Suprapubic skin (tissue), 4 donors: ENCODE measurements at regions not wholly inside any gene's neighbourhood (a gene's known extent, or its start where the extent isn't known, plus 50 kb on each side); places are given as distances from the start of the nearest gene placed in this dataset.
"Not testable (repeated sequence)": the region's sequence is repeated elsewhere in the genome, so short reads cannot be mapped to it uniquely, and the experiment has no call there.

Experiments used
- DNase-seq, 2 donors: peaks; one replicate each; pipeline ENCODE4 v3.0.0-alpha.2; 2019; ENCODE audit warnings: low spot score in 2 of 2
- H3K27ac ChIP-seq: fragments of 200-600 bp; sonication (generic); one replicate; pipeline ENCODE4 v1.5.1; 2019
- H3K27me3 ChIP-seq: fragments of 200-600 bp; sonication (generic); one replicate; pipeline ENCODE4 v1.5.1; 2019
- H3K36me3 ChIP-seq: fragments of 200-600 bp; sonication (generic); one replicate; pipeline ENCODE4 v1.5.1; 2019
- H3K4me1 ChIP-seq: fragments of 200-600 bp; sonication (generic); one replicate; pipeline ENCODE4 v1.5.1; 2019
- H3K4me3 ChIP-seq: fragments of 200-600 bp; sonication (generic); one replicate; pipeline ENCODE4 v1.5.1; 2019; ENCODE audit warnings: mild to moderate bottlenecking
- H3K9me3 ChIP-seq: fragments of 200-600 bp; sonication (generic); one replicate; pipeline ENCODE4 v1.5.1; 2019
- CTCF ChIP-seq, 2 donors: fragments of 200-600 bp in 1 of 2; fragments of 450-650 bp in 1 of 2; sonication (generic) in 1 of 2; IDR thresholded peaks; one replicate each; pipeline ENCODE4 v1.5.1; 2016 to 2019; ENCODE audit warnings: antibody characterized with exemption in 2 of 2, mild to moderate bottlenecking in 1 of 2, moderate library complexity in 1 of 2
- EP300 ChIP-seq: sonication (generic); formaldehyde crosslinking; IDR thresholded peaks from one replicate; pipeline ENCODE4 v1.6.1; 2017; ENCODE audit warnings: antibody characterized with exemption
- POLR2A ChIP-seq, 2 donors: fragments of 450-650 bp; IDR thresholded peaks; one replicate each; pipeline ENCODE4 v1.6.1; 2017; ENCODE audit warnings: antibody characterized with exemption in 2 of 2, mild to moderate bottlenecking in 2 of 2, moderate library complexity in 2 of 2
- POLR2AphosphoS5 ChIP-seq, 3 donors: sonication (generic); formaldehyde crosslinking; IDR thresholded peaks; one replicate each; pipeline ENCODE4 v1.6.1; 2017; ENCODE audit warnings: antibody characterized with exemption in 3 of 3
- WGBS: methylation state at CpG from one replicate; pipeline ENCODE4 v1.1.5; 2018; 5-methylcytosine and 5-hydroxymethylcytosine counted together

GRCh38 chr9:75491533-75491932 lies 398.9 kb upstream of the PCSK5 start:
- no peaks in the 10 kb centered on the region for H3K27me3 ChIP-seq
- no peak for DNase-seq
- no peak overlapping the region for H3K4me3 ChIP-seq
- no peaks in the 10 kb centered on the region for H3K4me1 ChIP-seq
- TF ChIP-seq EP300 (no peak), POLR2A (IDR thresholded peaks at IDR 0.05) (no peak), POLR2AphosphoS5 (IDR thresholded peaks at IDR 0.05) (peak in 1 of 3 donors; percentile 19), CTCF (IDR thresholded peaks at IDR 0.05) (no peak)
- no peak overlapping the region for H3K27ac ChIP-seq
- 33% methylated on average over 1 of the region's 1 CpG for WGBS
- no peaks in the 10 kb centered on the region for H3K9me3 ChIP-seq
- no peaks in the 10 kb centered on the region for H3K36me3 ChIP-seq

- no peaks in the 10 kb centered on the region for H3K36me3 ChIP-seq
- DNase-seq = no peak
- WGBS = 81% methylated on average over 4 of the region's 4 CpGs
- H3K27ac ChIP-seq = no peak overlapping the region
- TF ChIP-seq POLR2A (IDR thresholded peaks at IDR 0.05) (no peak), POLR2AphosphoS5 (IDR thresholded peaks at IDR 0.05) (no peak), CTCF (IDR thresholded peaks at IDR 0.05) (no peak), EP300 (no peak)
- no peaks in the 10 kb centered on the region for H3K4me1 ChIP-seq
- no peaks in the 10 kb centered on the region for H3K27me3 ChIP-seq
- H3K4me3 ChIP-seq = no peak overlapping the region
- H3K9me3 ChIP-seq = no peaks in the 10 kb centered on the region
These were observed 390.7 kb upstream of the PCSK5 start for GRCh38 chr9:75499812-75500211.

- no peaks in the 10 kb centered on the region for H3K9me3 ChIP-seq
- DNase-seq = no peak
- 46% methylated on average over 2 of the region's 2 CpGs for WGBS
These were observed 390.0 kb upstream of the PCSK5 start for GRCh38 chr9:75500479-75500878.

GRCh38 chr9:75500940-75501339 lies 389.5 kb upstream of the PCSK5 start:
- not testable (repeated sequence) for H3K27me3 ChIP-seq, H3K9me3 ChIP-seq, H3K27ac ChIP-seq, H3K36me3 ChIP-seq, H3K4me3 ChIP-seq, H3K4me1 ChIP-seq, DNase-seq
- 88% methylated on average over 3 of the region's 3 CpGs for WGBS

More at GRCh38 chr9:75500479-75500878, 390.0 kb upstream of the PCSK5 start:
- Histone ChIP-seq H3K4me3 (no peak overlapping the region), H3K27ac (no peak overlapping the region), H3K4me1 (no peaks in the 10 kb centered on the region), H3K27me3 (no peaks in the 10 kb centered on the region), H3K36me3 (no peaks in the 10 kb centered on the region)
- TF ChIP-seq POLR2A (IDR thresholded peaks at IDR 0.05) = no peak
- no peak for TF ChIP-seq POLR2AphosphoS5 (IDR thresholded peaks at IDR 0.05)

- no peaks in the 10 kb centered on the region for H3K4me1 ChIP-seq
- no peaks in the 10 kb centered on the region for H3K36me3 ChIP-seq
- no peaks in the 10 kb centered on the region for H3K27me3 ChIP-seq
- DNase-seq = no peak
- no peak overlapping the region for H3K4me3 ChIP-seq
- TF ChIP-seq EP300 (no peak), CTCF (IDR thresholded peaks at IDR 0.05) (no peak), POLR2AphosphoS5 (IDR thresholded peaks at IDR 0.05) (no peak), POLR2A (IDR thresholded peaks at IDR 0.05) (no peak)
- no peaks in the 10 kb centered on the region for H3K9me3 ChIP-seq
- no peak overlapping the region for H3K27ac ChIP-seq
These were observed 385.8 kb upstream of the PCSK5 start for GRCh38 chr9:75504721-75505120.

GRCh38 chr9:75505654-75506053 lies 384.8 kb upstream of the PCSK5 start:
- H3K4me3 ChIP-seq = no peak overlapping the region
- H3K9me3 ChIP-seq = no peaks in the 10 kb centered on the region
- H3K27ac ChIP-seq = no peak overlapping the region
- no peak for TF ChIP-seq CTCF (IDR thresholded peaks at IDR 0.05)
- TF ChIP-seq EP300 = no peak
- TF ChIP-seq POLR2AphosphoS5 (IDR thresholded peaks at IDR 0.05) = no peak
- H3K27me3 ChIP-seq = no peaks in the 10 kb centered on the region
- H3K4me1 ChIP-seq = no peaks in the 10 kb centered on the region
- no peaks in the 10 kb centered on the region for H3K36me3 ChIP-seq
- no peak for DNase-seq
